Stimulated activated CD4-positive, alpha-beta T cell treated with anti-CD3 and anti-CD28 coated beads, TNF-alpha, amount 100 ng/mL, for 1 hour (primary cell): ENCODE measurements at regions not wholly inside any gene's neighbourhood (a gene's known extent, or its start where the extent isn't known, plus 50 kb on each side); places are given as distances from the start of the nearest gene placed in this dataset.

ENCODE experiments used
- DNase-seq, 3 donors: peaks; one replicate each; pipeline ENCODE4 v3.0.0-alpha.2; 2020; ENCODE audit warnings: low read depth in 3 of 3, low spot score in 1 of 3

GRCh38 chr2:196433116-196433515 is 206.4 kb upstream of the CCDC150 start:
- DNase-seq: no peak

DNA sequence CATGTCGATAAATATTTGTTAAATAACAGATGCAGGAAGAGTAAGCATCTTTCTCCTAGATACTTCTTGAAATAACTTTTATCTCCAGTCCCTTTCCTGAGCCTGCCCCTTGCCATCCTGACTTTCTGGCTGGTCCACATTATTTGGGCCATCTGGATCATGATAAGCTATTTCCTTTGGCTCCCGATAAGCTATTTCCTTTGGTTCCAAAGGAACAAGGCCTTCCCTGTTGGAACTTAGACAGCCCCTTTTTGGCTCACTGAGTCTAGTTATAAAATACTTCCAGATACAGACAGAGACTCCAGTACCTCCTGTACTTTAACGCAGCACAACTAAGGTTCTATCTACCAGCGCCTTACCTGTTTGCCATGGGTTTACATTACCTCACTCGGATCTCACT is 205.3 kb upstream of the CCDC150 start:
- DNase-seq: no peak

GRCh38 chr2:196435189-196435588 is 204.3 kb upstream of the CCDC150 start:
- no peak for DNase-seq

- DNase-seq: no peak
Observed at GRCh38 chr2:196437626-196438025, 201.9 kb upstream of the CCDC150 start.

DNA sequence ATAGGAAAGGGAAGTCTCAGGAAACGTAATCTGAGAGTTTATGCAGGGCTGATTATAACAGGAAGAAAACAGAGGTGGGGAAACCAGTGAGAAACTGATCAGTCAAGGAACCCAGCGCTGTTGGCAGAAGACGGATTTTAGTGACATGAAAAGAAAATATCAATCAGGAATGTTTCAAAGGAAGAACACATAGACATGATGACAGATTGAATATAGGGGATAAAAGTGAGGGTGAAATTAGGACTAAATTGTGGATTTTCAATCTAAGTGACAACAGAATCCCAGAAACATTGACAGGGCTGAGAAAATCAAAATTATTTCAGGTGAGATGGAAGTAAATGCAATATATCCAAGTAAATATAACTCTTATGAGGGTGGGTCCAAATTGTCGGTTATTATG is 199.8 kb upstream of the CCDC150 start:
- DNase-seq: no peak

DNA sequence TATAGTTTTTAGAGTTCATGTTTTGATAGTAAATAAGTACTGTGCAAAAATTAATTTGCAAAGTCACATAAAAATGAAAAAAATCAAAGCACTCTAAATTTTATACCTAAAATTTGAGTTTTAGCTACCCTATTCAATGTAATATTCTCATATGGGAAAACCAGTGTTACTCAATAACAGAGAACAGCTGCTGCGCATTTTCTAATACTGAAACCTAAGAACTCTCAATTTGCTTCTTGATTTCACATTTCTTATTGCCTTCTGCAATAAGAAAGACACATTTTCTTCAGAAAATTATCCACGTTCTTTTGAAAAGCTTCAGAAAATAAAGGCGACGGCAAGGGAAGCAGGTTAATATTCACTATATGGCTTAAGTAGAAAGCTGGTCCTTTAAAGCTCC is 199.1 kb upstream of the CCDC150 start:
- DNase-seq: no peak

DNA sequence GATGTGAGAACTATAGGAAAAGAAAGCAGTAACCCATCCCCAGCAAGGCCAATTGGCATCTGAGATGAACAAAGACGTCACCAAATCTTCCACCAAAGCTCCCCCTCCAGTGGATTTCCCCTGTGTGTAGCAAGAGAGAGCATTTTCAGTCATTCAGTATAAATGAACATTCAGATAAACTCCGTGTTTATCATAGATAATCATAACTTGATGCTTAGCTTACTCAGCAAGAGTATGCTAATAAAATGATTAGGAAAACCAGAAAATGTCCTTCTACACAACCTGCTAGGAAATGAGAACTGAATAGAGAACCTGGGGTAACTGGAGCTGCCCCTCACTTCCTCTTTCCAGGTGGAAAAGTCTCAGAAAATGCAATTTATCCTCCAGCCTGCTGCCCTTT is 198.0 kb upstream of the CCDC150 start:
- no peak for DNase-seq

DNA sequence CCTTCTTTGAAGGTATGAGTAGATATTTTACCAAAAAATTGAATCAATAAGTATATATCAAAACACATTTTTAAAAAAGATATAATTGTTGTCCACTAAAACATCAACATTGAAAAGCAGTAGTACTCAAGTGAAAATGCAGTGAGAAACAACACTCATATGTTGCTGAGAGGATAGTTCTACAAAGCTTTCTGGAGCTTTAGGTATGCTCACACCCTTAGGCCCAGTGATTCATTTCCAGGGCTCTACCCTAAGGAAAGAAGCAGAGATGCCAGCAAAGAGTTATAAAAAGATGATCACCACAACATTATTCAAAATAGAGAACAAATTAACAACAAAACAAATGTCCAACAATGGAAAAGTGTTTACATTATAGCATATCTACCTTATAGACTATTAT is 197.3 kb upstream of the CCDC150 start:
- no peak for DNase-seq

DNA sequence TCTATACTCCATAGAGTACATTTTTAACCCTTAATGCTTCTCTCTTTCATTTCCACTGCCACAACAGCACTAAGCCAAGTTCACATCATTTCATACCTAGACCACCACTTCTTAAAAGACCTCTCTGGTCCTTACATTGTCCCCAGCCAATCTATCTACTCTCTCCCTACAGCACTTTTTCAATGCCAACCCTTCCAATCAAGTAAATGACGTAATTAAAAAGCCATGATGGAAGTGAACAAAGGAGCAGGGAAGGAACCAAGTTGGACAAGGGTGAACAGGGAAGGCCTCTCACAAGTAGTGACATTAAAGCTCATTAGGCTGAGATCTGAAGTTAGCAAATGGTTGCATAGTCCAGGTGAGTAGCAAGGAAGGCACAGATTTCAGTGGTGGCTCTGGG is 195.1 kb upstream of the CCDC150 start:
- no peak for DNase-seq

DNA sequence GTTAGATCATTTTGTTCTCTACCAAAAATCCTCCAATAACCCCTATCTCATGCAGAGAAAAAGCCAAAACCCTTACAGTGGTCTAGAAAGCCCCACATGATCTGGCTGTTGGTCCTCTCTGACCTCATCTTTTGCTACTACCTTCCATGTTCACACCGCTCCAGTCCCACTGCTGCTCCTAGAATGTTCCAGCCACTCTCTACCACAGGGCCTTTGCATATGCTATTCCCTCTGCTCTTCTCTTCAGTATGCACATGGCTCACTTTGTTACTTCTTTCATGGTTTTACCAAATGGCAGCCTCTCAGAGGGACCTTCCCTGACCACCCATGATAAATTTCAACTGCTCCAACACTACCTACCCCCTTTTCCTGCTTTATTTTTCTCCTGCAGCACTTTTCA is 193.5 kb upstream of the CCDC150 start:
- no peak for DNase-seq

DNA sequence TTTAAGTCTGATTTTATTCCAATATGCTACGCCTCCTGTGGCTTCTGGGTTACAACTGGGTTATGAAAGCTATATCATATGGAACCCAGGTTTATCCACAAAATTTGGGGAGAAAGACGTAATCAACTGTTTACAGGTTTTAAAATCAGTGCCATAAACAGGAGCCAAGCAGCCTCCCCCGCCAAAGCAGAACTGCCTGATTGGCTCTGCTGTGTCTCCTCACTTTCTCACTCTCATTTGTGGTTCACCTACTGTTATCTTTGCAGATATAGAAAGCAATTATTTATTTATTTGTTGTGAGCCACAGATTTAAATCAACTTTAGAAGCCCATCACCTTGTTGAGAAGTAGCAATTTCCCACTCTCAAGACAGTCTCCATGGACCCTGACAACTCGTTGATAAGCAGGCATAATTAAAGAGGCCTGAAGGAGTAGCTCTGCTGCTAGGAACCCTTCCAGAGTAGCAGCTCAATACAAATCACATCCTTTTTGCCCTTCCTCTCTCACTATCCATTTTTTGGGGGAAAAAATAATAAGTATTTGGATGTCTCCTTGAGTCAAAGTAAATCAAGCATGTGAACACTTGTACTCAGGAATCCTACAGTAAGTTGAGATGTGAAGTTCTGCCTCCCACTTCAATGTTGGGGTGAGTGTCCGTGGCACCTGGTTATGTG is 191.0 kb upstream of the CCDC150 start:
- no peak for DNase-seq

- DNase-seq: no peak
Observed at GRCh38 chr2:196449083-196449482, 190.4 kb upstream of the CCDC150 start.

- DNase-seq: no peak
Observed at GRCh38 chr2:196452758-196453157, 186.8 kb upstream of the CCDC150 start.

DNA sequence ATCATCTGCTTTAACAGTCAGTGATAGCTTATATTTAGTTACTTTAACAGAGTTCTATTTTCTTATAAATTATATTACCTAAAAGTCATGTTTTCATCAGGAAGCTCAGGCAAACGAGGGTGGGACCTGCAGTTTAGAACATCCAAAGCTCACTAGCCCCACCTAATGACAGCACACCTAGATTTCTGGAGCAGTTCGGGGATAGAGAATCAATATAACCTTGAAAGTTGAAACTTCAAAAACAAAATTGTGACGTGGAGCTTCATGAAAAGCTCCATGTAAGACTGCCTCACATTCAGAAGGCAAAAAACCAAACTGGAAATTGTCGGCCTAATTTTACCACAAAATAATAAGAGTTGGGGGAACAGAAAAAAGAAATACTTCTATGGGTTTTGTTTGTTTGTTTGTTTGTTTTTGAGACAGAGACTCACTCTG is 185.9 kb upstream of the CCDC150 start:
- peak in 1 of 3 donors; percentile 0 for DNase-seq

DNA sequence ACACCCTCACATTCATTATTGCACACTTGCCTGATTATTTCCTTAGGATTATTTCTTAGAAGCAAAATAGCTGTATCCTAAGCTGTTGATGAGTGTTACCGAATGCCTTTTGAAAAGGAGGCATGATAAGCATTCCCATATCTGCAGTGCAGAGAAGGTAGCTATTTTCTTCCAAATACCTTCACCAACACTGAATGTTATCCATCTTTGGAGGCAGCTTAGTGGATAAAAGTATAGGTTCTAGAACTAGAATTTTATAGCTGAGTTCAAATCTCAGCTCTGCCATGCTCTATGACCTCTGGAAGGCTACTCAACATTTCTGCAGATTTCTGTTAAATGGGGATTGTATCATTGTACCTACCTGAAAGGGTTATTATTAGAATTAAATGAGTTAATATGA is 185.0 kb upstream of the CCDC150 start:
- no peak for DNase-seq

DNA sequence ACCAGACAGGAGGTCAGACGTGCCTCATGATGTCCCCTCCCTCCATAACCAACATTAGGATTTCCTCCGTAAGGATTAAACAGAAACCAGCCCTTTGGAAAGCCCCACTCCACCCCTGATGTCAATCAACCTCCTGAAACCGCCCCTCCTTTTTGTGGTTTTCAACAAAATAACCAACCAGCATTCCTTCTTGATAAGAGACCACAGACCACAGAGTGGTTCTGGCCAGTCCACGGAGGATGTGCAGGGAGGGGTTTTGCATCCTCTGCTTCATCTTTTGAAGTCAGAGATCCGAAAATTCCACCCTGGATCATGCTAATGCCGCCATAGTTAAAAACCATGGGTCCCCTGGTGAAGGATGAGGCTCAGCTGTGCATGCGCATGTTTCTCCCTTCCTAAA is 180.0 kb upstream of the CCDC150 start:
- no peak for DNase-seq

DNA sequence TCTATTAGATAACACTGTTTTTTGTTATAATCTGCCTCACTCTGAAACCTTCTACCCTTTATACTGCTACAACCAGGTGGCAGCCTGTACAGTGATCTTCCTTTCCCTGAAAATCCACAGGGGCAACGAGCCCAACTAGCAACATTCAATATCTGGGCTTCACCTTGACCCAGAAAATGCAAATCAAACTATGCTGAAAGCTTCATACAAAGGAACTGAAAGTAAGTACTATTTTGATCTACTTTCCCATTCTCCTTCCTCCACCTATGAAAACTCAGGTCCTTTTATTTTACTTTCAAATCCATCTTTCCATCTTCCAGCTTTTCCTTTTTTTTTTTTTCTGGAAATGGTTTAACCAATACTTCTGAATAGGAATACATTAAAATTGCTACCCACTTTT is 175.8 kb upstream of the CCDC150 start:
- no peak for DNase-seq

DNA sequence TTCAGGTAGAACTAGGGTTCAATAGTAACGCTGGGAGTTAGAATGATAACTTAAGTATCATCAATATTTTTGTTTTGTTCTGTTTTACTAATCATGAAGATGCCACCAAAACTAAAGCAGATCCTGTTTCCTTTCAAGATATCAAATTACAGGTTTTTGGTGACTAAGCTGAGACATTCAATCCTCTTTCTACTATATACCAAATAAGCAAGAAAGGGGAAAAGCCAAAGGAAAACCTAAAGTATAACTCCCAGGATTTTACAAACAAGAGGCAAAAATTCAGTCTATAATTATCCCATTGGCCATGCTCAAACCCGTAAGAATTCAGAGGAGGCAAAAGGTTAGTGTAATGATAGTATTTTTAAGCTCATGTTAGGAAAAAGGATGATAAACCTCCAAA is 175.2 kb upstream of the CCDC150 start:
- DNase-seq: no peak

GRCh38 chr2:196466581-196466980 is 172.9 kb upstream of the CCDC150 start:
- no peak for DNase-seq

DNA sequence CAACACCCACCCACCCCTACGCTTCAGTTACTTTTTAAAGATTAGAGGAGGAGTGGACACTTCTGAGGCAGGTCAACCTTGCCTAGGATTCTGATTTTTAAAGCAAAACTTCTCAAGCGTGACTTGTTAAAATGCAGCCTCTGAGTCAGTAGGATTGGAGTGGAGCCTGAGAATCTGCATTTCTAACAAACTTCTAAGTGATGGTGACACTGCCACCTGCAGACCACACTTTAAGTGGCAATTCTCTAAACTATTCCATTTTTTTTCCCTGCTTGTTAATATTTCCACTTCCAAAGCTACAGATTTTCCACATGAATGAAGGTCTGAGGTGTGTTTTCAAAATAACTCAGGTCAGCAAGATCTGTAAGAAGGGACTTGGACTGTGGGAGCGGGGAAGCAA is 171.1 kb upstream of the CCDC150 start:
- DNase-seq: no peak

DNA sequence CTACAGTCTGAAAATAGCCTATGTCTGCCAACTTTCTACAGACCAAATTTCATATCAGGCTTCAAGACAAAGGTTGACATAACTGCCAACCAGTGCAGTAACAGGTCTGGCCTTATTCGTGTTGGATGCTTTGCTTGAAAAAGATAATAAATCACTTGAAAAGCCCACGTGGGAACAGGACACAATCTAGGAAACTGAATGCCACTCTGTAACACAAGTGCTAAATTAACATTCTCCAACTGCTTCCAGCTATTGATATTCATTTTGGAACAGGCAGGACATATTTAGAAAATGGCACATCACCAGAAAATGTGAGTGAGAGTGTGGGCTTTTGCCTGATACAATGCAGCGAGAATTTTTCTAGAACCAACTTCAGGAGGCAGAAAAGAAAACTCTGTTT is 165.9 kb upstream of the CCDC150 start:
- DNase-seq: no peak

DNA sequence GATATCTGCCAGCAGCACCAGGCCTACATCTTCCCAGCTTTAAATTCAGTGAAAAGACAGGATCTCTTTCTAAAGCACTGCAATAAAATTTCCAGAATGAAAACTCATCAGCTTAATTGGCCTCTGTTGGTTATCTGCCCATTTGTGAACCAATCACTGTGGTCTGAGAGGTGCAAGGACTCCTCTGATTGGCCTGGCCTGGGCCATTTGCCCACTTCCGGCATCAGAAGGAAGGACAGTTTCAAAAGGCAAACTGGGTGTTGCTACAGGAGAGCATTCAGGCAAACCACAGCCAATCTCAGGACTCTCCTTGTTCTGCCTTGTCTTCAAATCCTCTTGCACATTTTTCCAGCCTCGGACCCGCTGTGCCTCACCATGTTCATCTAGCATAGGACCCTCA is 163.9 kb upstream of the CCDC150 start:
- no peak for DNase-seq

- no peak for DNase-seq
Observed at GRCh38 chr2:196478588-196478987, 160.9 kb upstream of the CCDC150 start.

GRCh38 chr2:196479350-196479749 is 160.2 kb upstream of the CCDC150 start:
- DNase-seq: no peak
